A549 (cell line): ENCODE measurements at regions not wholly inside any gene's neighbourhood (a gene's known extent, or its start where the extent isn't known, plus 50 kb on each side); places are given as distances from the start of the nearest gene placed in this dataset.

Source experiments
- ATAC-seq, 2 experiments: fragments of 200-7000 bp in 1 of 2; fragments of >200 bp in 1 of 2; cut with Nextera tagmentation in 1 of 2; cut with Tn5 transposase in 1 of 2; 3 replicates each; pipeline versions ENCODE4 v1.8.0 to v1.9.1; 2018 to 2020; ENCODE audit warnings: mild to moderate bottlenecking in 1 of 2, moderate library complexity in 1 of 2
- CTCF ChIA-PET: fragments of 300-600 bp; sonication (Branson Sonifier 250); formaldehyde crosslinking; extraction: SDS; loops from one replicate; lab custom pipeline; 2021; ENCODE audit warnings: antibody characterized with exemption, inconsistent platforms; lab: Yijun Ruan, JAX
- POLR2A ChIA-PET: fragments of 350-600 bp; formaldehyde crosslinking; extraction: SDS; loops from one replicate; lab custom pipeline; 2021; ENCODE audit warnings: antibody characterized with exemption, inconsistent platforms; lab: Yijun Ruan, JAX
- DNase-seq, 2 experiments: peaks; one replicate each; pipeline versions ENCODE4 v3.0.0 to v3.0.0-alpha.2; 2011 to 2016; ENCODE audit warnings: low read depth in 1 of 2, low spot score in 1 of 2
- FAIRE-seq: peaks from 2 replicates; lab custom pipeline; 2011; peaks lifted over from hg19 to GRCh38; lab: Jason Lieb, UNC
- H3K27ac ChIP-seq, 2 experiments: fragments of >200 bp; sonication (Bioruptor Twin); formaldehyde crosslinking; 3 replicates each; pipeline ENCODE4 v1.5.1; 2016 to 2017
- H3K4me1 ChIP-seq: fragments of >200 bp; sonication (Bioruptor Twin); formaldehyde crosslinking; 3 replicates; pipeline ENCODE4 v1.6.1; 2016
- H3K4me2 ChIP-seq: fragments of >200 bp; sonication (Bioruptor Twin); formaldehyde crosslinking; 3 replicates; pipeline ENCODE4 v1.6.1; 2016
- H3K4me3 ChIP-seq: fragments of >200 bp; sonication (Bioruptor Twin); formaldehyde crosslinking; 3 replicates; pipeline ENCODE4 v1.5.1; 2016
- H3K9me3 ChIP-seq: fragments of >200 bp; sonication (Bioruptor Twin); formaldehyde crosslinking; 3 replicates; pipeline ENCODE4 v1.6.1; 2016
- ATOH8 ChIP-seq: fragments of 250-450 bp; sonication (Bioruptor Pico); IDR thresholded peaks from 2 replicates; pipeline ENCODE4 v1.5.0; 2020; ENCODE audit warnings: low read depth, mild to moderate bottlenecking, moderate library complexity
- BCL3 ChIP-seq: fragments of >200 bp; sonication (Bioruptor Twin); formaldehyde crosslinking; IDR thresholded peaks from 3 replicates; pipeline ENCODE4 v1.6.1; 2016
- CTCF ChIP-seq: fragments of >200 bp; sonication (Bioruptor Twin); formaldehyde crosslinking; IDR thresholded peaks from 3 replicates; pipeline ENCODE4 v1.5.1; 2016
- E2F6 ChIP-seq: IDR thresholded peaks from 2 replicates; pipeline ENCODE4 v1.6.1; 2012; ENCODE audit warnings: low read depth, borderline replicate concordance
- EHF ChIP-seq: fragments of 250-450 bp; sonication (Bioruptor Pico); IDR thresholded peaks from 2 replicates; pipeline ENCODE4 v1.5.0; 2020; ENCODE audit warnings: mild to moderate bottlenecking
- ELK1 ChIP-seq: fragments of 150-350 bp; IDR thresholded peaks from 2 replicates; pipeline ENCODE4 v1.6.1; 2014; ENCODE audit warnings: low read depth, mild to moderate bottlenecking, low read length
- EP300 ChIP-seq, 2 experiments: fragments of >200 bp; sonication (Bioruptor Twin); formaldehyde crosslinking; IDR thresholded peaks; 2 replicates in 1 of 2; 3 replicates in 1 of 2; pipeline ENCODE4 v1.6.1; 2016 to 2017
- GATA3 ChIP-seq: IDR thresholded peaks from 2 replicates; pipeline ENCODE4 v1.6.1; 2012; ENCODE audit warnings: borderline replicate concordance
- HES2 ChIP-seq: fragments of >200 bp; sonication (Bioruptor Twin); formaldehyde crosslinking; IDR thresholded peaks from 2 replicates; pipeline ENCODE4 v1.6.1; 2016
- JUNB ChIP-seq: fragments of >200 bp; sonication (Bioruptor Twin); formaldehyde crosslinking; IDR thresholded peaks from 2 replicates; pipeline ENCODE4 v1.6.1; 2016
- KDM1A ChIP-seq: fragments of 200-600 bp; sonication (generic); IDR thresholded peaks from 2 replicates; pipeline ENCODE4 v1.6.1; 2016; ENCODE audit warnings: low read depth, mild to moderate bottlenecking
- MAZ ChIP-seq: fragments of 150-350 bp; IDR thresholded peaks from 2 replicates; pipeline ENCODE4 v1.6.1; 2014; ENCODE audit warnings: antibody characterized with exemption, low read depth, low read length, borderline replicate concordance
- MYC ChIP-seq: IDR thresholded peaks from 2 replicates; pipeline ENCODE4 v1.6.1; 2012; ENCODE audit warnings: mild to moderate bottlenecking, inconsistent platforms, low read length, improper control_type of control experiment, borderline replicate concordance
- NFE2L2 ChIP-seq: fragments of 150-350 bp; conservative IDR thresholded peaks from 2 replicates; pipeline ENCODE4 v1.6.1; 2014; ENCODE audit warnings: low read length
- NPAS2 ChIP-seq: fragments of 250-450 bp; sonication (Bioruptor Pico); IDR thresholded peaks from 2 replicates; pipeline ENCODE4 v1.8.0; 2022; ENCODE audit warnings: mild to moderate bottlenecking, moderate library complexity, borderline replicate concordance
- PBX3 ChIP-seq: IDR thresholded peaks from 2 replicates; pipeline ENCODE4 v1.6.1; 2012
- RFX5 ChIP-seq: fragments of 450-650 bp; IDR thresholded peaks from 2 replicates; pipeline ENCODE4 v1.7.1; 2014; ENCODE audit warnings: antibody characterized with exemption, mild to moderate bottlenecking, moderate library complexity
- SMC3 ChIP-seq: fragments of >200 bp; sonication (Bioruptor Twin); formaldehyde crosslinking; IDR thresholded peaks from 3 replicates; pipeline ENCODE4 v1.6.1; 2018; ENCODE audit warnings: inconsistent platforms
- SREBF2 ChIP-seq: fragments of 450-650 bp; IDR thresholded peaks from 2 replicates; pipeline ENCODE4 v1.6.1; 2014; ENCODE audit warnings: mild to moderate bottlenecking, moderate library complexity
- ZC3H11A ChIP-seq: fragments of 450-650 bp; IDR thresholded peaks from 2 replicates; pipeline ENCODE4 v1.6.1; 2014; ENCODE audit warnings: antibody characterized with exemption, mild to moderate bottlenecking
- ZFP36 ChIP-seq: fragments of 450-650 bp; IDR thresholded peaks from 2 replicates; pipeline ENCODE4 v1.6.1; 2014; ENCODE audit warnings: borderline replicate concordance; ENCODE audit not compliant: partially characterized antibody
- WGBS: methylation state at CpG from one replicate; pipeline ENCODE4 v1.1.6; 2017; ENCODE audit errors: missing lambda C conversion rate; 5-methylcytosine and 5-hydroxymethylcytosine counted together

- TF ChIP-seq E2F6 = no peak
- no peak for TF ChIP-seq CTCF
- TF ChIP-seq SMC3 = no peak
- no peak for TF ChIP-seq MYC
- no peak for TF ChIP-seq ATOH8 (CRISPR knock-in tag)
- no peak for TF ChIP-seq BCL3
These were observed 282.9 kb upstream of the ATP10B start (continued) for GRCh38 chr5:161134956-161135355.

- H3K4me3 ChIP-seq = no peak overlapping the region
- WGBS = 34% methylated on average over 2 of the region's 2 CpGs
- TF ChIP-seq EHF (CRISPR knock-in tag) = no peak
- TF ChIP-seq KDM1A = no peak
- TF ChIP-seq RFX5 = no peak
- TF ChIP-seq NPAS2 (CRISPR knock-in tag) = no peak
- TF ChIP-seq ZFP36 = no peak
- TF ChIP-seq SREBF2 = no peak
- no peak for TF ChIP-seq HES2
- TF ChIP-seq NFE2L2 = no peak
- TF ChIP-seq ZC3H11A = no peak
- no peak for TF ChIP-seq ELK1
- TF ChIP-seq MYC = no peak
- ChIA-PET POLR2A (no interaction called here), CTCF (no interaction called here)
- H3K27ac ChIP-seq = no peak overlapping the region
- ATAC-seq (no peak), FAIRE-seq (no peak), DNase-seq (no peak)
- no peaks in the 10 kb centered on the region for H3K9me3 ChIP-seq
- no peaks in the 10 kb centered on the region for H3K4me1 ChIP-seq
- H3K4me2 ChIP-seq = no peak overlapping the region
These were observed 282.1 kb upstream of the ATP10B start for GRCh38 chr5:161134083-161134482.

GRCh38 chr5:161115941-161116340, 263.9 kb upstream of the ATP10B start:
- no peak for TF ChIP-seq GATA3
- TF ChIP-seq EP300 (IDR thresholded peaks at IDR 0.05) = no peak
- no peak for TF ChIP-seq JUNB
- TF ChIP-seq MAZ = no peak
- no peak for TF ChIP-seq BCL3
- TF ChIP-seq PBX3 = no peak
- TF ChIP-seq, all 56 proteins: peak for 0
- Histone ChIP-seq H3K4me1 (no peaks in the 10 kb centered on the region), H3K27ac (no peak overlapping the region), H3K9me3 (no peaks in the 10 kb centered on the region), H3K4me2 (no peak overlapping the region), H3K4me3 (no peak overlapping the region)
- ChIA-PET CTCF (no interaction called here), POLR2A (no interaction called here)
- FAIRE-seq (no peak), DNase-seq (no peak), ATAC-seq (no peak)
- 0% methylated on average over 2 of the region's 2 CpGs for WGBS
